Testis (tissue), 2 donors: ENCODE measurements at regions not wholly inside any gene's neighbourhood (a gene's known extent, or its start where the extent isn't known, plus 50 kb on each side); places are given as distances from the start of the nearest gene placed in this dataset.

Experiments
- DNase-seq: peaks from one replicate; pipeline ENCODE4 v3.0.0-alpha.2; 2019
- H3K27ac ChIP-seq, 2 donors: fragments of 200-600 bp; sonication (generic); one replicate each; pipeline ENCODE4 v1.5.1; 2019
- H3K27me3 ChIP-seq: fragments of 200-600 bp; sonication (generic); one replicate; pipeline ENCODE4 v1.5.1; 2019
- H3K36me3 ChIP-seq: fragments of 200-600 bp; sonication (generic); one replicate; pipeline ENCODE4 v1.5.1; 2017; ENCODE audit warnings: low read depth; ENCODE audit errors: missing control alignments
- H3K4me1 ChIP-seq: fragments of 200-600 bp; sonication (generic); one replicate; pipeline ENCODE4 v1.5.1; 2019
- H3K4me3 ChIP-seq, 2 donors: fragments of 200-600 bp; sonication (generic); one replicate each; pipeline ENCODE4 v1.5.1; 2017 to 2019
- H3K9me3 ChIP-seq: fragments of 200-600 bp; sonication (generic); one replicate; pipeline ENCODE4 v1.5.1; 2017
- CTCF ChIP-seq, 3 experiments: fragments of 450-650 bp in 2 of 3; fragments of 200-600 bp in 1 of 3; sonication (generic) in 1 of 3; IDR thresholded peaks; one replicate each; pipeline ENCODE4 v1.5.1; 2016 to 2019; ENCODE audit warnings: antibody characterized with exemption in 3 of 3, mild to moderate bottlenecking in 2 of 3, moderate library complexity in 1 of 3
- POLR2A ChIP-seq: fragments of 450-650 bp; IDR thresholded peaks from one replicate; pipeline ENCODE4 v1.6.1; 2017; ENCODE audit warnings: antibody characterized with exemption, mild to moderate bottlenecking, moderate library complexity
- WGBS, 2 donors: methylation state at CpG; one replicate each; pipeline ENCODE4 v1.1.5; 2018; 5-methylcytosine and 5-hydroxymethylcytosine counted together
- intact Hi-C: fragments of 100-400 bp; cut with DNase I; formaldehyde crosslinking; loops from one replicate; pipeline ENCODE4 v1.15.1; 2023; ENCODE audit warnings: low total_unique reads

DNA sequence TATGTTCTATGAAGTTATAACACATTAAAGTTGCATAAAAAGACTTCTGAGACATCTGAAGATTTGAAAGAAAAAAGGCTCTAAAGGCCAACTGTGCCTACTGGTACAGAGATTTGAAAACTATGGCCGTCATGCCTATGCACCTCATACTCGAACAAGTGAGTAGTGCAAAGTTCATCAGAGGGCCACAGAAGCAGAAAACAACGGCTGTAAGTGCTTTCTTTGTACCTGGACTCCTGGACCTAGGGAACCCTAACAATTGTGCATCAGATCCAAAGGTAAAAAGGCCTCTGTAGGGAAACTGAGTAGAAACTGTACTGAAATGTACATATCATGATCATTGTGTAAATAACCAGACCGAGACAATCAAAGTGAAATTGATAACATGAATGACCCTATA is 230.4 kb upstream of the CHST9 start:
- H3K9me3 ChIP-seq = no peaks in the 10 kb centered on the region
- no peak for DNase-seq
- no peaks in the 10 kb centered on the region for H3K4me1 ChIP-seq
- WGBS, 2 donors = 90 to 94% methylated on average over 4 of the region's 4 CpGs
- no peaks in the 10 kb centered on the region for H3K36me3 ChIP-seq
- H3K4me3 ChIP-seq = no peak overlapping the region
- no peaks in the 10 kb centered on the region for H3K27me3 ChIP-seq
- no peak overlapping the region for H3K27ac ChIP-seq
- intact Hi-C loops = no loop called here
- no peak for TF ChIP-seq POLR2A
- TF ChIP-seq CTCF (IDR thresholded peaks at IDR 0.05) = no peak

GRCh38 chr18:27414682-27415081 is 229.6 kb upstream of the CHST9 start:
- no peak for DNase-seq
- no peak overlapping the region for H3K27ac ChIP-seq
- no peak overlapping the region for H3K4me3 ChIP-seq
- H3K4me1 ChIP-seq = no peaks in the 10 kb centered on the region
- intact Hi-C loops = no loop called here
- no peaks in the 10 kb centered on the region for H3K9me3 ChIP-seq
- H3K27me3 ChIP-seq = no peaks in the 10 kb centered on the region
- 68 to 71% methylated on average over 1 of the region's 1 CpG for WGBS, 2 donors
- TF ChIP-seq CTCF (IDR thresholded peaks at IDR 0.05) (no peak), POLR2A (no peak)
- H3K36me3 ChIP-seq = no peaks in the 10 kb centered on the region

DNA sequence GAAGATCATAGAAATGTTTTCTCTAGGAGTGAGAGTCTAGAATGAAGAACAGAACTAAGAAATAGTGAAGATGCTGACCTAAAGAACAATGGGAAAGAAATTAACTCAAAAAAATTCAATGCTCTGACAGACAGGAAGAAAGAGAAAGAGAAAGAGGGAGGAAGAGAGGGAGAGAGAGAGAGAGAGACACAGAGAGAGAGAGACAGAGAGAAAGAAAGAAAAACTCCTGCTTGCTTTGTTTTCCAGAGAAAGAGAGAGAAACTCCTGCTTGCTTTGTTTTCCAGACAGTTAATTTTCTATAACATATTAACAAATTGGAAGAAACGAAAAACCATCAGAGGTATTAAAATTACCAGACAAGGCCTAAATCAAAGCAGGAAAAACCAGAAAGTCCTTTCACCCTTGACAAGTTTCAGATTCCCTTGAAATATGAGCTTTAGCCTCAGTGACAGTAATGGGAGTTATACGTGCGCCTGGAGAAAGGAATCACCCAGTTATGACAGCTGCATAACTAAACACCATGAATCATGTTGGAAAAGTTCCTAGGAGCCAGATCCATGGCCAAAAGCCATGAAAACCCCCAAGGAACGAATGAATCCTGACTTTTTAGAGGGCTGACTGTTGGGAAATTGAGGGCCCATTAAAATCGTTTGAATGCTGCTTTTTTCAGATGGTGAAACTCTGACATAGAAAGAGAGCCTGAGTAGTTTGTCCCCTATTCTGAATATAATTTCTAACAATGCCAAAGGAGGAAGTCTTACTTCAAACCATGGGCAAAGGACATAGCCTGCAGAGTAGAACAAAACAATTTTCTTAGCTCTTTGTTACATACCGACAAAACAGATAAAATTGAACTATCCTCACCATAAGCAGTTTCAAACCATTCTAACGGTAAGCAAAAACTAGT is 228.6 kb upstream of the CHST9 start:
- intact Hi-C loops = no loop called here
- H3K4me3 ChIP-seq = no peak overlapping the region
- 47 to 59% methylated on average over 7 of the region's 7 CpGs for WGBS, 2 donors
- DNase-seq = no peak
- H3K9me3 ChIP-seq = no peaks in the 10 kb centered on the region
- H3K27ac ChIP-seq = no peak overlapping the region
- no peaks in the 10 kb centered on the region for H3K27me3 ChIP-seq
- TF ChIP-seq POLR2A = no peak
- no peak for TF ChIP-seq CTCF (IDR thresholded peaks at IDR 0.05)
- no peaks in the 10 kb centered on the region for H3K4me1 ChIP-seq
- no peaks in the 10 kb centered on the region for H3K36me3 ChIP-seq

DNA sequence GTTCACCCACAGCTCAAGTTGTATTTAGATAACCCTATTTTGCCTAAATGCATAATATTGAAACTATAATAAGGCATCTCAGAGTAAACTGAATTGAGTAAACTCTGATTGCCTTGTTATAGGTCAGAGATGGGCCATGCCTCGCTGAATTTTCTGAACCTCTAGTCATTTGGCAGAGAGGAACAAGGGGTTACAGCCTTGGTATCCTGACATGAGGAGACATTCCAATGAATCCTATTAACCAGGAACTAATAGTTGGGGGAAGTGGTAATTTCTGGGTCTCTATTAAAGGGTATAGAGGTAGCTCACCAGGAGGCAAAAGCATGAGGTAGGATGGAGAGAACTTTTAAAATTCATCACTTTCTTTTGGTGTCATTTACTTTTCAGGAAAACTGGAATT is 227.4 kb upstream of the CHST9 start:
- no peaks in the 10 kb centered on the region for H3K36me3 ChIP-seq
- H3K9me3 ChIP-seq = no peaks in the 10 kb centered on the region
- no peak for DNase-seq
- no peak overlapping the region for H3K4me3 ChIP-seq
- intact Hi-C loops = no loop called here
- H3K4me1 ChIP-seq = no peaks in the 10 kb centered on the region
- no peak overlapping the region for H3K27ac ChIP-seq
- no peak for TF ChIP-seq CTCF (IDR thresholded peaks at IDR 0.05)
- TF ChIP-seq POLR2A = no peak
- WGBS, 2 donors = 81 to 88% methylated on average over 1 of the region's 1 CpG
- no peaks in the 10 kb centered on the region for H3K27me3 ChIP-seq

DNA sequence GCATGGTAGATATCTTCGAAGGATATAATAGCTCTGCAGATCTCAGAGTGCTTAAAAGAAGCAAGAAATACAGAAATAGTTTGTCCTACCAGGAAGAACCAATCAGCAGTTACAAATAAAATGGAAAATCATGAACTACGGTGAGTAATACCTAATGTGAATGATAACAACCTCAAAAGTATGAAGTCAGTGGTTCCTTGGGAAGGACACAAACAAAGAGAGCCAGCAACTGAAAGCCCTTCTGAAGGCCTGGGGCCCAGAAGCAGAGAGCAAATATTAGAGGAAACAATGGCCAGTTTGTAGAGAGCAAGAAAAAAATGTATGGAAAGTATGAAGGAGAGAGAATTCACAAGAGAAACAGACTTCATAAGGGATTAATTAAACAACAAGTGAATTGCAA is 226.8 kb upstream of the CHST9 start:
- Histone ChIP-seq H3K4me1 (no peaks in the 10 kb centered on the region), H3K4me3 (no peak overlapping the region), H3K36me3 (no peaks in the 10 kb centered on the region), H3K27me3 (no peaks in the 10 kb centered on the region), H3K9me3 (no peaks in the 10 kb centered on the region), H3K27ac (no peak overlapping the region)
- no peak for TF ChIP-seq POLR2A
- TF ChIP-seq CTCF (IDR thresholded peaks at IDR 0.05) = no peak
- no peak for DNase-seq
- WGBS, 2 donors = 84 to 90% methylated on average over 2 of the region's 2 CpGs
- intact Hi-C loops = no loop called here
